ENCODE measurements at regions not wholly inside any gene's neighbourhood (a gene's known extent, or its start where the extent isn't known, plus 50 kb on each side); places are given as distances from the start of the nearest gene placed in this dataset.

DNA sequence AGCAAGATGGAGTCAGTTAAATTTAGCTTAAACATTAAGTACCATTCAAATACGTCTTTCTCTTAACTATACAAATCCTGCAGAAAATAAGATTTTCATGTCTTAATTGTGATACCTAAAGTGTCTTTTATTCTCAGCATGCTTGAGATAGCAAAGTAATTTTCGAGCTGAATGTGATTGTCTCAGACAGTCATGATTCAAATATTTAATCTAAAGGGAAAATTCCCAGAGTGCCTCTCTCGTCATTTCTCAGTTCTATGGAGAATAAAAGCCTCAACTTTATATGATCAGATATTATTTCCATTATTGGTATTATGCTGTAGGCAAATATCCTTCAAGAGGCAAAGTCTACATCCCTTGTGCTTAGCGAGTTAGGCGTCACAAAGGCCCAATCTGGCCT, 589.9 kb downstream of the TAFA4 start:
- TF ChIP-seq, protein P1, sequence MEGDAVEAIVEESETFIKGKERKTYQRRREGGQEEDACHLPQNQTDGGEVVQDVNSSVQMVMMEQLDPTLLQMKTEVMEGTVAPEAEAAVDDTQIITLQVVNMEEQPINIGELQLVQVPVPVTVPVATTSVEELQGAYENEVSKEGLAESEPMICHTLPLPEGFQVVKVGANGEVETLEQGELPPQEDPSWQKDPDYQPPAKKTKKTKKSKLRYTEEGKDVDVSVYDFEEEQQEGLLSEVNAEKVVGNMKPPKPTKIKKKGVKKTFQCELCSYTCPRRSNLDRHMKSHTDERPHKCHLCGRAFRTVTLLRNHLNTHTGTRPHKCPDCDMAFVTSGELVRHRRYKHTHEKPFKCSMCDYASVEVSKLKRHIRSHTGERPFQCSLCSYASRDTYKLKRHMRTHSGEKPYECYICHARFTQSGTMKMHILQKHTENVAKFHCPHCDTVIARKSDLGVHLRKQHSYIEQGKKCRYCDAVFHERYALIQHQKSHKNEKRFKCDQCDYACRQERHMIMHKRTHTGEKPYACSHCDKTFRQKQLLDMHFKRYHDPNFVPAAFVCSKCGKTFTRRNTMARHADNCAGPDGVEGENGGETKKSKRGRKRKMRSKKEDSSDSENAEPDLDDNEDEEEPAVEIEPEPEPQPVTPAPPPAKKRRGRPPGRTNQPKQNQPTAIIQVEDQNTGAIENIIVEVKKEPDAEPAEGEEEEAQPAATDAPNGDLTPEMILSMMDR (IDR thresholded peaks at IDR 0.05; ENCODE audit: low read depth, low read length, poor library complexity, severe bottlenecking) = no peak
- TF ChIP-seq EZH2phosphoT487 (IDR thresholded peaks at IDR 0.05; ENCODE audit: borderline replicate concordance, low read length) = no peak
